Sigmoid colon (tissue), 6 donors: ENCODE measurements at regions not wholly inside any gene's neighbourhood (a gene's known extent, or its start where the extent isn't known, plus 50 kb on each side); places are given as distances from the start of the nearest gene placed in this dataset.

Experiments used
- DNase-seq: peaks from one replicate; pipeline ENCODE4 v3.0.0-alpha.2; 2019
- H3K27ac ChIP-seq, 4 donors: fragments of 200-600 bp; sonication (generic); one replicate each; pipeline ENCODE4 v1.5.1; 2016 to 2019; ENCODE audit warnings: mild to moderate bottlenecking in 1 of 4
- H3K27me3 ChIP-seq, 3 donors: fragments of 200-600 bp; sonication (generic); one replicate each; pipeline ENCODE4 v1.5.1; 2019; ENCODE audit warnings: mild to moderate bottlenecking in 1 of 3
- H3K36me3 ChIP-seq, 4 donors: fragments of 200-600 bp; sonication (generic); one replicate each; pipeline ENCODE4 v1.5.1; 2016 to 2019
- H3K4me1 ChIP-seq, 4 donors: fragments of 200-600 bp; sonication (generic); one replicate each; pipeline ENCODE4 v1.5.1; 2017 to 2019
- H3K4me3 ChIP-seq, 4 donors: fragments of 200-600 bp; sonication (generic); one replicate each; pipeline ENCODE4 v1.5.1; 2017 to 2019; ENCODE audit warnings: mild to moderate bottlenecking in 2 of 4, moderate library complexity in 1 of 4
- H3K9me3 ChIP-seq, 4 donors: fragments of 200-600 bp in 3 of 4; sonication (generic) in 3 of 4; one replicate each; pipeline versions ENCODE4 v1.5.1 to v1.6.1; 2013 to 2019
- EP300 ChIP-seq, 4 donors: sonication (generic); formaldehyde crosslinking; IDR thresholded peaks; one replicate each; pipeline ENCODE4 v1.6.1; 2017; ENCODE audit warnings: antibody characterized with exemption in 4 of 4
- POLR2A ChIP-seq, 2 donors: fragments of 450-650 bp; IDR thresholded peaks; one replicate each; pipeline ENCODE4 v1.6.1; 2016; ENCODE audit warnings: antibody characterized with exemption in 2 of 2, mild to moderate bottlenecking in 2 of 2, moderate library complexity in 2 of 2
- POLR2AphosphoS5 ChIP-seq, 4 donors: sonication (generic); formaldehyde crosslinking; IDR thresholded peaks; one replicate each; pipeline ENCODE4 v1.6.1; 2017; ENCODE audit warnings: antibody characterized with exemption in 4 of 4
- WGBS, 2 donors: extraction: QIAGEN DNeasy Blood & Tissue Kit; methylation state at CpG; one replicate each; pipeline ENCODE4 v1.1.7; 2013; 5-methylcytosine and 5-hydroxymethylcytosine counted together
- intact Hi-C: fragments of 100-400 bp; cut with DNase I; formaldehyde crosslinking; loops from one replicate; pipeline ENCODE4 v1.15.1; 2023
- TF ChIP-seq, protein P1 (sequence below), 4 experiments: fragments of 450-650 bp in 3 of 4; fragments of 200-600 bp in 1 of 4; IDR thresholded peaks; one replicate each; pipeline ENCODE4 v1.5.1; 2016 to 2019; ENCODE audit warnings: antibody characterized with exemption in 4 of 4, mild to moderate bottlenecking in 3 of 4, moderate library complexity in 2 of 4
- donor health status: healthy with polysubstance abuse.
- donor health status: healthy.

DNA sequence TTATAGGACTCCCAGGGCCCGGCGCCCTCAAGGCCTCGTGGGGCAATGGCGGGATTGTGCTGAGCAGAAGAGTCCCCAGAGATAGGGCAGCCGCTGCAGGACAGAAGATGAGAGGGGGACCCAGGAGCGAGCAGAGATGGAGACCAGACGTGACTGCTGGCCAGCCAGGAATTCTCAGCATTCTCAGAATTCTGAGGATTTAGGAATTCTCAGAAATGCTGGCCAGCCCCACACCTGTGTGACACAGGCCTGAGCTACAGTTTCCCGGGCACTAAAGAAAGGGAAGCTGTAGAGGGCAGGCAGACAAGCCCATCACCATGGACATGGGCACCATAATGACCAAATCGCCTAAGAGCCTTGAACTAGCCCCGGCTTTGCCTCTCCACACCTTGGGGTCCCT lies 186.2 kb upstream of the CDH4 start:
- 83 to 84% methylated on average over 10 of the region's 10 CpGs for WGBS, 2 donors
- Histone ChIP-seq H3K36me3 (no peaks in the 10 kb centered on the region), H3K4me3 (no peak overlapping the region), H3K27me3 (no peaks in the 10 kb centered on the region), H3K4me1 (no peaks in the 10 kb centered on the region), H3K9me3 (no peaks in the 10 kb centered on the region), H3K27ac (no peak overlapping the region)
- TF ChIP-seq POLR2AphosphoS5 (IDR thresholded peaks at IDR 0.05), result no peak
- DNase-seq, result no peak
- intact Hi-C loops, result no loop called here

DNA sequence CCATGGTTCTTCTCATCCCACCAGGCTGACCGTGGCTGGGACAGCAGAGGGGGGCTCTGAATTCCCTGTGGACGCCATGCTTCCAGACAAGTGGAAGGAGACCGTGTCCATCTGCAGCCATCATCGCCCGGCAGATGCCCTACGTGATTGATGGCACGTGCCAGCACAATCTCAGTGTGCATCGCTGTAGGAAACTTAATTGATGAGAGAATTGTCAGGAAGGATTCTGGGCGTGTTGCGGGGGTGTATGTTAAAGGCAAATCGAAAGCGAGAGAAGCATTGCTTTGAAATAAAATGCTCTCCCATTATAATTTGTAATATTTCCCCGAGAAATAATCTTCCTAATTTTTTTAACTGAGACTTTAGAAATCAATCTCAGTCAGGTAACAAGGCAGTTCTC lies 185.5 kb upstream of the CDH4 start:
- intact Hi-C loops, result no loop called here

DNA sequence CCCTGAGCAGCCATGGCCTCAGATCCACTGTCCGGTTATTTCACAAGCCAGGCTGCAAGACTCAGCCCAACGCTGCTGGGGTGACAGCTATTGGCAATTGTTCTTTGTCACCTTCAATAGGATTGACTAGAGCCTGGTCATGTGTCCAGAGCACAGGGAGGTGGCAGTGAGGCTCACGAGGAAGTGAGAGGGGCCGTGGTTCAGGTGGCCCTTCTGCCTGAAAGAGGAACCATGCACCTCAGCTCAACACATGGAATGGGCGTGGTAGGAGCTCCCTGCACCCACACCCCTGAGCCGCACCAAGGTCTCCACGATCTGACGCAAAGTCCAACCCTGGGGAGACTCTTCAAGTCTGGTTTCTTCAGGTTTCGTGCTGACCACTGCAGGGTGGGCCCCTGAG lies 184.8 kb upstream of the CDH4 start:
- H3K9me3 ChIP-seq, result no peaks in the 10 kb centered on the region
- H3K4me3 ChIP-seq, result no peak overlapping the region
- TF ChIP-seq POLR2AphosphoS5 (IDR thresholded peaks at IDR 0.05) (no peak), EP300 (IDR thresholded peaks at IDR 0.05) (no peak), POLR2A (IDR thresholded peaks at IDR 0.05) (no peak)
- TF ChIP-seq, protein P1, sequence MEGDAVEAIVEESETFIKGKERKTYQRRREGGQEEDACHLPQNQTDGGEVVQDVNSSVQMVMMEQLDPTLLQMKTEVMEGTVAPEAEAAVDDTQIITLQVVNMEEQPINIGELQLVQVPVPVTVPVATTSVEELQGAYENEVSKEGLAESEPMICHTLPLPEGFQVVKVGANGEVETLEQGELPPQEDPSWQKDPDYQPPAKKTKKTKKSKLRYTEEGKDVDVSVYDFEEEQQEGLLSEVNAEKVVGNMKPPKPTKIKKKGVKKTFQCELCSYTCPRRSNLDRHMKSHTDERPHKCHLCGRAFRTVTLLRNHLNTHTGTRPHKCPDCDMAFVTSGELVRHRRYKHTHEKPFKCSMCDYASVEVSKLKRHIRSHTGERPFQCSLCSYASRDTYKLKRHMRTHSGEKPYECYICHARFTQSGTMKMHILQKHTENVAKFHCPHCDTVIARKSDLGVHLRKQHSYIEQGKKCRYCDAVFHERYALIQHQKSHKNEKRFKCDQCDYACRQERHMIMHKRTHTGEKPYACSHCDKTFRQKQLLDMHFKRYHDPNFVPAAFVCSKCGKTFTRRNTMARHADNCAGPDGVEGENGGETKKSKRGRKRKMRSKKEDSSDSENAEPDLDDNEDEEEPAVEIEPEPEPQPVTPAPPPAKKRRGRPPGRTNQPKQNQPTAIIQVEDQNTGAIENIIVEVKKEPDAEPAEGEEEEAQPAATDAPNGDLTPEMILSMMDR (IDR thresholded peaks at IDR 0.05), result no peak
- no peaks in the 10 kb centered on the region for H3K27me3 ChIP-seq
- H3K27ac ChIP-seq, result no peak overlapping the region
- whole genome bisulfite sequencing, 2 donors, result 69 to 76% methylated on average over 9 of the region's 9 CpGs
- H3K36me3 ChIP-seq, result no peaks in the 10 kb centered on the region
- DNase-seq, result no peak
- H3K4me1 ChIP-seq, result no peaks in the 10 kb centered on the region
- intact Hi-C loops, result no loop called here

More for the DNA sequence above, 185.5 kb upstream of the CDH4 start:
- H3K4me1 ChIP-seq, result no peaks in the 10 kb centered on the region
- TF ChIP-seq, protein P1 (IDR thresholded peaks at IDR 0.05), result no peak
- TF ChIP-seq EP300 (IDR thresholded peaks at IDR 0.05) (no peak), POLR2AphosphoS5 (IDR thresholded peaks at IDR 0.05) (no peak), POLR2A (IDR thresholded peaks at IDR 0.05) (no peak)
- no peaks in the 10 kb centered on the region for H3K9me3 ChIP-seq
- no peaks in the 10 kb centered on the region for H3K36me3 ChIP-seq
- no peak for DNase-seq
- no peak overlapping the region for H3K27ac ChIP-seq
- no peak overlapping the region for H3K4me3 ChIP-seq
- H3K27me3 ChIP-seq, result no peaks in the 10 kb centered on the region
- 87 to 91% methylated on average over 13 of the region's 13 CpGs for WGBS, 2 donors

DNA sequence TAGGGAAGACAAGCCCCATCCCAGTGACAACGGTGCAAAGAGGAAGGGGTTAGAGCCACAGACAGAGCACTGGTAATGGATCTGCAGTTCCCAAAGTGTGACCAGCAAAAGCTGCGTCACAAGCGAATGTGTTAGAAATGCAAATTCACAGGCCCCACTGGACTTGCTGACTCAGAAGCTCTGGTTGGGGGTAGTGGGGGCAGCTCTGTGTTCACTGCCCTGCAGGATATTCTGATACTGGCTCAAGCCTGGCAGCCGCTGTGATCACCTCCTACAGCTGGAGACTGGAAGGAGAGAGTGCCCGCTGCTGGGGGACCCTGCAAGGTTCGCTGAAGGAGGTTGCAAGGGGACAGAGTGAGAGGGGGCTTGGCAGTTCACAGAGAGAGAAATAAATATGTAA lies 179.7 kb upstream of the CDH4 start:
- Histone ChIP-seq H3K27ac (no peak overlapping the region), H3K4me1 (no peaks in the 10 kb centered on the region), H3K4me3 (no peak overlapping the region), H3K9me3 (no peaks in the 10 kb centered on the region), H3K36me3 (no peaks in the 10 kb centered on the region), H3K27me3 (no peaks in the 10 kb centered on the region)
- TF ChIP-seq, protein P1 (IDR thresholded peaks at IDR 0.05), result no peak
- TF ChIP-seq EP300 (IDR thresholded peaks at IDR 0.05), result no peak
- no peak for TF ChIP-seq POLR2A (IDR thresholded peaks at IDR 0.05)
- TF ChIP-seq POLR2AphosphoS5 (IDR thresholded peaks at IDR 0.05), result no peak
- WGBS, 2 donors, result 68 to 70% methylated on average over 6 of the region's 6 CpGs
- DNase-seq, result no peak
- intact Hi-C loops, result no loop called here

DNA sequence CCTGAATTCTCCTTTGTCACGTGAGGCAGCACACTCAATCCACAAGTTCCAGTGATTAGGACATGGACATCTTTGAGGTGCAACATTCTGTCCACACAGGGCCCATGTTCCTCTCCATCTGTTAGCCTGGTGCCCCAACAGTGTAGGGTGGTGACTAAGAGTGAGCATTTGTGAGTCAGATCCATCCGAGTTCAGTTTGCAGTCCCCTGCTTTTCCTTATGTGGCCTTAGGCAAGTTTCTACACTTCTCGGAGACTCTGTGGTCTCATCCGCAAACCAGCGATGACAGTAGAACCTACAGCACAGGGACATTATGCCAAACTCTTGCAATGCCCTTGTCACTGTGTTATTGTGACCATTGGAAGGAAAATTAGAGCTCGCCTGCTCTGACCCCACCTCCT lies 178.7 kb upstream of the CDH4 start:
- Histone ChIP-seq H3K27ac (no peak overlapping the region), H3K9me3 (no peaks in the 10 kb centered on the region), H3K36me3 (no peaks in the 10 kb centered on the region), H3K27me3 (no peaks in the 10 kb centered on the region), H3K4me1 (no peaks in the 10 kb centered on the region), H3K4me3 (no peak overlapping the region)
- 89 to 92% methylated on average over 6 of the region's 6 CpGs for WGBS, 2 donors
- TF ChIP-seq POLR2AphosphoS5 (IDR thresholded peaks at IDR 0.05) (no peak), EP300 (IDR thresholded peaks at IDR 0.05) (no peak), POLR2A (IDR thresholded peaks at IDR 0.05) (no peak)
- TF ChIP-seq, protein P1 (IDR thresholded peaks at IDR 0.05), result no peak
- no peak for DNase-seq
- intact Hi-C loops, result no loop called here
